IMR-90 (cell line): ENCODE measurements at regions not wholly inside any gene's neighbourhood (a gene's known extent, or its start where the extent isn't known, plus 50 kb on each side); places are given as distances from the start of the nearest gene placed in this dataset.

ENCODE experiments used
- ATAC-seq: fragments of 200-7000 bp; cut with Tn5 transposase; 2 replicates; pipeline ENCODE4 v1.9.1; 2020; ENCODE audit warnings: low read depth, mild to moderate bottlenecking, moderate library complexity
- BruUV-seq: library from RNA; stranded (reverse); fragments of 400-500 nt; replicated peaks from 2 replicates; lab custom pipeline; 2021; lab: Mats Ljungman, UMichigan
- CTCF ChIA-PET: fragments of 300-600 bp; formaldehyde crosslinking; extraction: SDS; loops from one replicate; lab custom pipeline; 2021; ENCODE audit warnings: antibody characterized with exemption; lab: Yijun Ruan, JAX
- POLR2A ChIA-PET: fragments of 300-600 bp; sonication (Branson Sonifier 250); formaldehyde crosslinking; loops from one replicate; lab custom pipeline; 2022; ENCODE audit warnings: antibody characterized with exemption; ENCODE audit not compliant: unreplicated experiment; lab: Charles Lee
- DNase-seq: peaks from one replicate; pipeline ENCODE4 v3.0.0; 2013
- H2AFZ ChIP-seq: replicated peaks from 2 replicates; pipeline ENCODE3; 2013; ENCODE audit warnings: low read length, mild to moderate bottlenecking; ENCODE audit not compliant: poor library complexity
- H2AK5ac ChIP-seq: 2 replicates; pipeline ENCODE4 v1.6.1; 2013; ENCODE audit warnings: low read depth, low read length, inconsistent platforms
- H2AK9ac ChIP-seq: replicated peaks from 2 replicates; pipeline ENCODE3; 2013; ENCODE audit warnings: mild to moderate bottlenecking, low read depth, low read length, moderate library complexity; ENCODE audit not compliant: poor library complexity
- H2BK120ac ChIP-seq: 2 replicates; pipeline ENCODE4 v1.6.1; 2013; ENCODE audit warnings: low read depth, low read length, inconsistent platforms
- H2BK15ac ChIP-seq: 3 replicates; pipeline ENCODE4 v1.6.1; 2013; ENCODE audit warnings: low read depth, low read length, inconsistent platforms
- H2BK20ac ChIP-seq: 2 replicates; pipeline ENCODE4 v1.6.1; 2013; ENCODE audit warnings: low read depth, mild to moderate bottlenecking, inconsistent platforms, low read length, moderate library complexity
- H2BK5ac ChIP-seq: 2 replicates; pipeline ENCODE4 v1.6.1; 2013; ENCODE audit warnings: mild to moderate bottlenecking, low read depth, low read length, inconsistent platforms; ENCODE audit not compliant: poor library complexity, severe bottlenecking
- H3K14ac ChIP-seq: replicated peaks from 2 replicates; pipeline ENCODE4 v1.6.1; 2013; ENCODE audit warnings: low read depth, low read length, inconsistent platforms
- H3K18ac ChIP-seq: 2 replicates; pipeline ENCODE4 v1.6.1; 2013; ENCODE audit warnings: low read depth, low read length, control low read depth
- H3K23ac ChIP-seq: 2 replicates; pipeline ENCODE4 v1.6.1; 2013; ENCODE audit warnings: low read depth, low read length, inconsistent platforms
- H3K27ac ChIP-seq: 2 replicates; pipeline ENCODE4 v1.5.1; 2013; ENCODE audit warnings: mild to moderate bottlenecking, control low read depth, low read length; ENCODE audit not compliant: insufficient read depth
- H3K27me3 ChIP-seq: 2 replicates; pipeline ENCODE4 v1.6.1; 2013; ENCODE audit warnings: low read length; ENCODE audit not compliant: control insufficient read depth, insufficient read depth
- H3K36me3 ChIP-seq: 2 replicates; pipeline ENCODE4 v1.6.1; 2013; ENCODE audit warnings: low read length, mixed read lengths; ENCODE audit not compliant: control insufficient read depth, insufficient read depth
- H3K4ac ChIP-seq: 2 replicates; pipeline ENCODE4 v1.6.1; 2013; ENCODE audit warnings: low read depth, low read length, inconsistent platforms
- H3K4me1 ChIP-seq: 2 replicates; pipeline ENCODE4 v1.6.1; 2013; ENCODE audit warnings: low read length, mixed read lengths; ENCODE audit not compliant: control insufficient read depth, insufficient read depth
- H3K4me2 ChIP-seq: 2 replicates; pipeline ENCODE4 v1.6.1; 2013; ENCODE audit warnings: low read depth, mild to moderate bottlenecking, control low read depth, low read length, moderate library complexity
- H3K4me3 ChIP-seq: 2 replicates; pipeline ENCODE4 v1.5.1; 2013; ENCODE audit warnings: low read depth, mild to moderate bottlenecking, control low read depth, low read length, moderate library complexity; ENCODE audit not compliant: insufficient read depth
- H3K56ac ChIP-seq: 2 replicates; pipeline ENCODE4 v1.6.1; 2013; ENCODE audit warnings: low read length, inconsistent platforms; ENCODE audit not compliant: insufficient read depth; ENCODE audit errors: extremely low read depth
- H3K79me1 ChIP-seq, 2 experiments: 2 replicates each; pipeline ENCODE4 v1.6.1; 2013; ENCODE audit warnings: low read length in 2 of 2, inconsistent platforms in 1 of 2, low read depth in 1 of 2
- H3K9ac ChIP-seq: 2 replicates; pipeline ENCODE4 v1.6.1; 2013; ENCODE audit warnings: low read depth, low read length, control low read depth
- H3K9me1 ChIP-seq: 2 replicates; pipeline ENCODE4 v1.6.1; 2013; ENCODE audit warnings: low read length, inconsistent platforms; ENCODE audit not compliant: insufficient read depth
- H3K9me3 ChIP-seq: 2 replicates; pipeline ENCODE4 v1.6.1; 2013; ENCODE audit warnings: low read length; ENCODE audit not compliant: control insufficient read depth, insufficient read depth
- H4K20me1 ChIP-seq: 2 replicates; pipeline ENCODE4 v1.6.1; 2013; ENCODE audit warnings: low read length, inconsistent platforms; ENCODE audit not compliant: insufficient read depth
- H4K5ac ChIP-seq: 2 replicates; pipeline ENCODE4 v1.6.1; 2013; ENCODE audit warnings: mild to moderate bottlenecking, low read depth, low read length, control low read depth
- H4K8ac ChIP-seq, 2 experiments: 2 replicates each; pipeline ENCODE4 v1.6.1; 2013; ENCODE audit warnings: low read depth in 2 of 2, low read length in 2 of 2, control low read depth in 1 of 2, inconsistent platforms in 1 of 2
- H4K91ac ChIP-seq: 2 replicates; pipeline ENCODE4 v1.6.1; 2013; ENCODE audit warnings: low read depth, low read length, inconsistent platforms; ENCODE audit not compliant: insufficient read depth
- RCOR1 ChIP-seq: IDR thresholded peaks from 2 replicates; pipeline ENCODE4 v1.6.1; 2012; ENCODE audit warnings: mild to moderate bottlenecking, low read length, improper control_type of control experiment; ENCODE audit not compliant: insufficient replicate concordance
- WGBS, 2 experiments: methylation state at CpG; one replicate each; pipeline versions ENCODE4 v1.1.5 to v1.1.7; 2013; ENCODE audit warnings: missing lambda C conversion rate in 2 of 2; ENCODE audit not compliant: insufficient read length in 1 of 2; ENCODE audit errors: extremely low coverage in 2 of 2; 5-methylcytosine and 5-hydroxymethylcytosine counted together
- dilution Hi-C: fragments of 300-500 bp; cut with HindIII; formaldehyde crosslinking; loops from one replicate; pipeline ENCODE4 v1.14.3; 2018; ENCODE audit warnings: low sequenced_read_pairs; ENCODE audit not compliant: unreplicated experiment
- in situ Hi-C: fragments of 300-500 bp; cut with MboI; formaldehyde crosslinking; loops from 3 replicates; pipeline ENCODE4 v1.14.3; 2019; ENCODE audit warnings: low sequenced_read_pairs, inconsistent platforms, mixed read lengths
- intact Hi-C: fragments of 100-400 bp; cut with micrococcal nuclease; formaldehyde crosslinking; loops from 2 replicates; pipeline ENCODE4 v1.10.0; 2022
- TF ChIP-seq, protein P1 (sequence below): fragments of 150-350 bp; IDR thresholded peaks from 2 replicates; pipeline ENCODE4 v1.6.1; 2016; ENCODE audit warnings: low read depth, mild to moderate bottlenecking, low read length, moderate library complexity, borderline replicate concordance

DNA sequence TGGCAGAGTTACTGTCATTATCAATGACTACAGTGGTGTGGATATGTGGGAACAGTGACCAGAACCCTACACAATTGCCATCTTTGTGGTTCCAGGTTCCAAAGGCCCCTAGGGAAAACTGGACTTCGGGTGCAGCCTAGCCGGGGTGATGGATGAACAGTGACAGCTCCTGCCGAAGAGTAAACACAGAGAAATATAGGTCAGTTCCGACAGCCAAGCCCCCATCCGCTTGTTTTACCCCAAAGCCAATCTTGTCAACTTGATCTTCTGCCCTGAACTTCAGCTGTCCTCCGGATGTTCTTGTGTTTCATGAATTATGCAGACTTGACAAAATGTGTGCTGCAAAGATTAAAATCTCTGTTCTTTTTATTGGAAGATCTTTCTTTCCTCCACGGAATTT is 200.4 kb upstream of the SRRM4 start:
- no peaks in the 10 kb centered on the region for H4K20me1 ChIP-seq
- no peak overlapping the region for H2BK15ac ChIP-seq
- no peak for ATAC-seq
- BruUV-seq, result no TSS peak
- H2AK5ac ChIP-seq, result no peak overlapping the region
- no peak overlapping the region for H3K27ac ChIP-seq
- no peak overlapping the region for H3K14ac ChIP-seq
- no peak overlapping the region for H3K4ac ChIP-seq
- no peak overlapping the region for H3K4me2 ChIP-seq
- H3K79me1 ChIP-seq, result no peaks in the 10 kb centered on the region
- H3K18ac ChIP-seq, result no peak overlapping the region
- ChIA-PET CTCF (no interaction called here), POLR2A (no interaction called here)
- no peak overlapping the region for H4K5ac ChIP-seq
- TF ChIP-seq, protein P1, sequence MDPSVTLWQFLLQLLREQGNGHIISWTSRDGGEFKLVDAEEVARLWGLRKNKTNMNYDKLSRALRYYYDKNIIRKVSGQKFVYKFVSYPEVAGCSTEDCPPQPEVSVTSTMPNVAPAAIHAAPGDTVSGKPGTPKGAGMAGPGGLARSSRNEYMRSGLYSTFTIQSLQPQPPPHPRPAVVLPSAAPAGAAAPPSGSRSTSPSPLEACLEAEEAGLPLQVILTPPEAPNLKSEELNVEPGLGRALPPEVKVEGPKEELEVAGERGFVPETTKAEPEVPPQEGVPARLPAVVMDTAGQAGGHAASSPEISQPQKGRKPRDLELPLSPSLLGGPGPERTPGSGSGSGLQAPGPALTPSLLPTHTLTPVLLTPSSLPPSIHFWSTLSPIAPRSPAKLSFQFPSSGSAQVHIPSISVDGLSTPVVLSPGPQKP, result no peak
- TF ChIP-seq RCOR1, result no peak
- no peak overlapping the region for H2AK9ac ChIP-seq
- dilution Hi-C loops, result no loop called here
- no peak overlapping the region for H3K9ac ChIP-seq
- H2BK120ac ChIP-seq, result no peak overlapping the region
- intact Hi-C loops, result no loop called here
- no peaks in the 10 kb centered on the region for H3K4me1 ChIP-seq
- no peaks in the 10 kb centered on the region for H3K36me3 ChIP-seq
- no peak overlapping the region for H2AFZ ChIP-seq
- H4K8ac ChIP-seq, result no peak overlapping the region
- DNase-seq, result no peak
- no peak overlapping the region for H3K56ac ChIP-seq
- H2BK5ac ChIP-seq, result no peak overlapping the region
- no peak overlapping the region for H3K4me3 ChIP-seq
- peaks cover 29% of the 10 kb centered on the region for H3K9me3 ChIP-seq
- no peaks in the 10 kb centered on the region for H3K27me3 ChIP-seq
- no peak overlapping the region for H2BK20ac ChIP-seq
- no peak overlapping the region for H4K91ac ChIP-seq
- no peak overlapping the region for H3K23ac ChIP-seq
- 0% methylated on average over 1 of the region's 7 CpGs; no CpG with 5 or more reads in 1 of the 2 experiments for WGBS, 2 experiments
- in situ Hi-C loops, result no loop called here
- no peaks in the 10 kb centered on the region for H3K9me1 ChIP-seq
